ENCODE measurements at regions not wholly inside any gene's neighbourhood (a gene's known extent, or its start where the extent isn't known, plus 50 kb on each side); places are given as distances from the start of the nearest gene placed in this dataset.
"Not testable (repeated sequence)": the region's sequence is repeated elsewhere in the genome, so short reads cannot be mapped to it uniquely, and the experiment has no call there.

- Histone ChIP-seq H3K4me3 (ENCODE audit: low read depth, low read length) (no peak overlapping the region), H3K27ac (ENCODE audit: low read depth) (no peak overlapping the region), H3K4me1 (ENCODE audit: insufficient read depth) (no peaks in the 10 kb centered on the region), H3K36me3 (ENCODE audit: insufficient read depth) (no peaks in the 10 kb centered on the region)
- DNase-seq (ENCODE audit: extremely low spot score) = no peak
- WGBS = 75% methylated on average over 1 of the region's 1 CpG
Observed at GRCh38 chr4:120290553-120290952, 223.9 kb upstream of the MAD2L1 start.

GRCh38 chr4:120286813-120287212, 220.2 kb upstream of the MAD2L1 start:
- DNase-seq (ENCODE audit: extremely low spot score) = no peak
- H3K36me3 ChIP-seq (ENCODE audit: insufficient read depth) = no peaks in the 10 kb centered on the region
- no peak overlapping the region for H3K27ac ChIP-seq (ENCODE audit: low read depth)
- no peak overlapping the region for H3K4me3 ChIP-seq (ENCODE audit: low read depth, low read length)
- WGBS = 77% methylated on average over 2 of the region's 2 CpGs
- H3K4me1 ChIP-seq (ENCODE audit: insufficient read depth) = no peaks in the 10 kb centered on the region

- H3K36me3 ChIP-seq (ENCODE audit: insufficient read depth) = no peaks in the 10 kb centered on the region
- no peak overlapping the region for H3K4me3 ChIP-seq (ENCODE audit: low read depth, low read length)
- no peak overlapping the region for H3K27ac ChIP-seq (ENCODE audit: low read depth)
- no peak for DNase-seq (ENCODE audit: extremely low spot score)
- no peaks in the 10 kb centered on the region for H3K4me1 ChIP-seq (ENCODE audit: insufficient read depth)
Observed at GRCh38 chr4:120281581-120281980, 214.9 kb upstream of the MAD2L1 start.

DNA sequence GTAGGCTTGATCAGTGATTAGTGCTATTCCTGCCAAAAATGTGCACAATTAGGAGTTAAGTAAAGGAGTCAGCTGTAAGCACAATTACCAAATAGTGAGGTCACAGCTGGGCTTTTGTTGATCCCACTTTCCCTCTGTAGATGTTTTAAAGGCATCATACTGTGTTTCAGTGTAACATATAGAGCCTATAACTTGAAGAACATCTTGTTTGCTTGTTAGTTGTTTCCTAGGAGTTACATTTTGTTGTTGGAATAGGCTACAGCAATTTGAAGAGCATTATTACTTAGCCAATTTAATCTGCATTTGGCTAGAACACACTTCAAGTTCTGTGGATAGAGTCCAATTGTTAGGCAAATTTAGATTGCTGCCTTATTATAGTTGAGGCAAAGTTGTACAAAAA, 210.7 kb upstream of the MAD2L1 start:
- Histone ChIP-seq H3K36me3 (ENCODE audit: insufficient read depth) (no peaks in the 10 kb centered on the region), H3K4me1 (ENCODE audit: insufficient read depth) (no peaks in the 10 kb centered on the region), H3K27ac (ENCODE audit: low read depth) (no peak overlapping the region), H3K4me3 (ENCODE audit: low read depth, low read length) (no peak overlapping the region)
- DNase-seq (ENCODE audit: extremely low spot score) = no peak

- WGBS = 81% methylated on average over 5 of the region's 5 CpGs
Observed at GRCh38 chr4:120266602-120267001, 200.0 kb upstream of the MAD2L1 start.

GRCh38 chr4:120263618-120264017, 197.0 kb upstream of the MAD2L1 start:
- H3K4me3 ChIP-seq (ENCODE audit: low read depth, low read length) = no peak overlapping the region
- no peak for DNase-seq (ENCODE audit: extremely low spot score)
- no peaks in the 10 kb centered on the region for H3K4me1 ChIP-seq (ENCODE audit: insufficient read depth)
- H3K36me3 ChIP-seq (ENCODE audit: insufficient read depth) = no peaks in the 10 kb centered on the region
- 39% methylated on average over 4 of the region's 4 CpGs for WGBS
- no peak overlapping the region for H3K27ac ChIP-seq (ENCODE audit: low read depth)

More at GRCh38 chr4:120266602-120267001, 200.0 kb upstream of the MAD2L1 start:
- DNase-seq (ENCODE audit: extremely low spot score) = no peak
- Histone ChIP-seq H3K36me3 (ENCODE audit: insufficient read depth) (no peaks in the 10 kb centered on the region), H3K4me3 (ENCODE audit: low read depth, low read length) (no peak overlapping the region), H3K4me1 (ENCODE audit: insufficient read depth) (no peaks in the 10 kb centered on the region), H3K27ac (ENCODE audit: low read depth) (no peak overlapping the region)

GRCh38 chr4:120261117-120261516, 194.5 kb upstream of the MAD2L1 start:
- Histone ChIP-seq H3K36me3 (ENCODE audit: insufficient read depth) (no peaks in the 10 kb centered on the region), H3K27ac (ENCODE audit: low read depth) (no peak overlapping the region), H3K4me1 (ENCODE audit: insufficient read depth) (no peaks in the 10 kb centered on the region), H3K4me3 (ENCODE audit: low read depth, low read length) (no peak overlapping the region)
- no peak for DNase-seq (ENCODE audit: extremely low spot score)
- 97% methylated on average over 6 of the region's 6 CpGs for WGBS

DNA sequence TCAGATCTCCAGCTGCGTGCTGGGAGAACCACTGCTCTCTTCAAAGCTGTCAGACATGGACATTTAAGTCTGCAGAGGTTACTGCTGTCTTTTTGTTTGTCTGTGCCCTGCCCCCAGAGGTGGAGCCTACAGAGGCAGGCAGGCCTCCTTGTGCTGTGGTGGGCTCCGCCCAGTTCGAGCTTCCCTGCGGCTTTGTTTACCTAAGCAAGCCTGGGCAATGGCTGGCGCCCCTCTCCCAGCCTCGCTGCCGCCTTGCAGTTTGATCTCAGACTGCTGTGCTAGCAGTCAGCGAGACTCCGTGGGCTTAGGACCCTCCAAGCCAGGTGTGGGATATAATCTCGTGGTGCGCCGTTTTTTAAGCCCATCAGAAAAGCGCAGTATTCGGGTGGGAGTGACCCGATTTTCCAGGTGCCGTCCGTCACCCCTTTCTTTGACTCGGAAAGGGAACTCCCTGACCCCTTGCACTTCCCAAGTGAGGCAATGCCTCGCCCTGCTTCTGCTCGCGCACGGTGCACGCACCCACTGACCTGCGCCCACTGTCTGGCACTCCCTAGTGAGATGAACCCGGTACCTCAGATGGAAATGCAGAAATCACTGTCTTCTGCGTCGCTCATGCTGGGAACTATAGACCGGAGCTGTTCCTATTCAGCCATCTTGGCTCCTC, 189.6 kb upstream of the MAD2L1 start:
- not testable (repeated sequence) for DNase-seq (ENCODE audit: extremely low spot score)
- 77% methylated on average over 28 of the region's 28 CpGs for WGBS

GRCh38 chr4:120238277-120238973, 171.8 kb upstream of the MAD2L1 start:
- H3K36me3 ChIP-seq (ENCODE audit: insufficient read depth) = no peaks in the 10 kb centered on the region
- 80% methylated on average over 5 of the region's 5 CpGs for WGBS
- no peak for DNase-seq (ENCODE audit: extremely low spot score)
- H3K4me1 ChIP-seq (ENCODE audit: insufficient read depth) = no peaks in the 10 kb centered on the region
- H3K4me3 ChIP-seq (ENCODE audit: low read depth, low read length) = no peak overlapping the region
- H3K27ac ChIP-seq (ENCODE audit: low read depth) = no peak overlapping the region

More for the DNA sequence above, 189.6 kb upstream of the MAD2L1 start:
- not testable (repeated sequence) for H3K4me1 ChIP-seq (ENCODE audit: insufficient read depth); H3K36me3 ChIP-seq (ENCODE audit: insufficient read depth); H3K27ac ChIP-seq (ENCODE audit: low read depth); H3K4me3 ChIP-seq (ENCODE audit: low read depth, low read length)

- H3K4me1 ChIP-seq (ENCODE audit: insufficient read depth) = no peaks in the 10 kb centered on the region
- H3K36me3 ChIP-seq (ENCODE audit: insufficient read depth) = no peaks in the 10 kb centered on the region
- H3K27ac ChIP-seq (ENCODE audit: low read depth) = no peak overlapping the region
- no peak overlapping the region for H3K4me3 ChIP-seq (ENCODE audit: low read depth, low read length)
- WGBS = 96% methylated on average over 5 of the region's 5 CpGs
- no peak for DNase-seq (ENCODE audit: extremely low spot score)
Observed at GRCh38 chr4:120236873-120237272, 170.2 kb upstream of the MAD2L1 start.

GRCh38 chr4:120232050-120232449, 165.4 kb upstream of the MAD2L1 start:
- H3K4me1 ChIP-seq (ENCODE audit: insufficient read depth) = no peaks in the 10 kb centered on the region
- 21% methylated on average over 1 of the region's 1 CpG for WGBS
- DNase-seq (ENCODE audit: extremely low spot score) = no peak
- H3K27ac ChIP-seq (ENCODE audit: low read depth) = no peak overlapping the region
- no peaks in the 10 kb centered on the region for H3K36me3 ChIP-seq (ENCODE audit: insufficient read depth)
- H3K4me3 ChIP-seq (ENCODE audit: low read depth, low read length) = no peak overlapping the region

DNA sequence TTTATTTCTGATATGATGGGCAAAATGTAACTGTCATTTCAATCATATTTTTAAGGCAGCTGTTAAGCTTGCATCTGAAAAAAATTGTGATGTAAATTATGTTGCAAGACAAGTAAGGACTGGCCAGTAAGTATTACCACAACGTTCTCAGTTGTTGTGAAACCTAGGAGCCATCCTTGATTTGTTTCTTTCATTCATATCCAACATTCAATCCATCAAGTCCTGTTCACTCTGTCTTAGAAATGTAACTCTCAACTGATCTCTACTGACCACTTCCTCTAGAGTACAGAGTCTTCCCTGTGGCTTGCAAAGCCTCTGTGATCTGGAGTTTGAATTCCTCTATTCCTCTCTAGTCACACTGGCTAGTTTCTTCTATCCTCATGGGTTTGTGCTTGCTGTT, 161.4 kb upstream of the MAD2L1 start:
- no peak overlapping the region for H3K4me3 ChIP-seq (ENCODE audit: low read depth, low read length)
- no peaks in the 10 kb centered on the region for H3K4me1 ChIP-seq (ENCODE audit: insufficient read depth)
- no peaks in the 10 kb centered on the region for H3K36me3 ChIP-seq (ENCODE audit: insufficient read depth)
- DNase-seq (ENCODE audit: extremely low spot score) = no peak
- no peak overlapping the region for H3K27ac ChIP-seq (ENCODE audit: low read depth)
- 24% methylated on average over 1 of the region's 1 CpG for WGBS

- 53% methylated on average over 1 of the region's 1 CpG for WGBS
- DNase-seq (ENCODE audit: extremely low spot score) = no peak
- Histone ChIP-seq H3K36me3 (ENCODE audit: insufficient read depth) (no peaks in the 10 kb centered on the region), H3K4me1 (ENCODE audit: insufficient read depth) (no peaks in the 10 kb centered on the region), H3K4me3 (ENCODE audit: low read depth, low read length) (no peak overlapping the region), H3K27ac (ENCODE audit: low read depth) (no peak overlapping the region)
Observed at GRCh38 chr4:120227554-120227953, 160.9 kb upstream of the MAD2L1 start.

DNA sequence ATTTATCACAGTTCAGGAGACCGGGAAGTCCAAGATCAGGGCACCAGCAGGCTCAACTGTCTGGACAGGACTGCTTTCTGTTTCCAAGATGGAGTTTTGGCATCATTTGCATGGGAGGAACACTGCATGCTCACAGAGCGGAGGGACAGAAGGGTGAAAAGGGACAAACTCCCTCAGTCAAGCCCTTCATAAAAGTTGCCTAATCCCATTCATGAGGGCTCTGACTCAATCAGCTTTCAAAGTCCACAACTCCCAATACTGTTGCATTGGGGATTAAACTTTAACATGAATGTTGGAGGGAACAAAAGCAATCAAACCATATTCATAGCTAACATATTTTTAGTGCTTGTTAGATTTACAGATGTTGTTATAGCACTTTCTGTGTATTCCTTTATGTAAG, 158.9 kb upstream of the MAD2L1 start:
- 87% methylated on average over 2 of the region's 2 CpGs for WGBS
- Histone ChIP-seq H3K4me1 (ENCODE audit: insufficient read depth) (no peaks in the 10 kb centered on the region), H3K4me3 (ENCODE audit: low read depth, low read length) (no peak overlapping the region), H3K27ac (ENCODE audit: low read depth) (no peak overlapping the region), H3K36me3 (ENCODE audit: insufficient read depth) (no peaks in the 10 kb centered on the region)
- no peak for DNase-seq (ENCODE audit: extremely low spot score)
